Suprapubic skin (tissue), 4 donors: ENCODE measurements at regions not wholly inside any gene's neighbourhood (a gene's known extent, or its start where the extent isn't known, plus 50 kb on each side); places are given as distances from the start of the nearest gene placed in this dataset.

Experiments used
- POLR2A ChIP-seq, 2 donors: fragments of 450-650 bp; IDR thresholded peaks; one replicate each; pipeline ENCODE4 v1.6.1; 2017; ENCODE audit warnings: antibody characterized with exemption in 2 of 2, mild to moderate bottlenecking in 2 of 2, moderate library complexity in 2 of 2
- POLR2AphosphoS5 ChIP-seq, 3 donors: sonication (generic); formaldehyde crosslinking; IDR thresholded peaks; one replicate each; pipeline ENCODE4 v1.6.1; 2017; ENCODE audit warnings: antibody characterized with exemption in 3 of 3
- TF ChIP-seq, protein P1 (sequence below), 2 donors: fragments of 200-600 bp in 1 of 2; fragments of 450-650 bp in 1 of 2; sonication (generic) in 1 of 2; IDR thresholded peaks; one replicate each; pipeline ENCODE4 v1.5.1; 2016 to 2019; ENCODE audit warnings: antibody characterized with exemption in 2 of 2, mild to moderate bottlenecking in 1 of 2, moderate library complexity in 1 of 2

- TF ChIP-seq, protein P1, sequence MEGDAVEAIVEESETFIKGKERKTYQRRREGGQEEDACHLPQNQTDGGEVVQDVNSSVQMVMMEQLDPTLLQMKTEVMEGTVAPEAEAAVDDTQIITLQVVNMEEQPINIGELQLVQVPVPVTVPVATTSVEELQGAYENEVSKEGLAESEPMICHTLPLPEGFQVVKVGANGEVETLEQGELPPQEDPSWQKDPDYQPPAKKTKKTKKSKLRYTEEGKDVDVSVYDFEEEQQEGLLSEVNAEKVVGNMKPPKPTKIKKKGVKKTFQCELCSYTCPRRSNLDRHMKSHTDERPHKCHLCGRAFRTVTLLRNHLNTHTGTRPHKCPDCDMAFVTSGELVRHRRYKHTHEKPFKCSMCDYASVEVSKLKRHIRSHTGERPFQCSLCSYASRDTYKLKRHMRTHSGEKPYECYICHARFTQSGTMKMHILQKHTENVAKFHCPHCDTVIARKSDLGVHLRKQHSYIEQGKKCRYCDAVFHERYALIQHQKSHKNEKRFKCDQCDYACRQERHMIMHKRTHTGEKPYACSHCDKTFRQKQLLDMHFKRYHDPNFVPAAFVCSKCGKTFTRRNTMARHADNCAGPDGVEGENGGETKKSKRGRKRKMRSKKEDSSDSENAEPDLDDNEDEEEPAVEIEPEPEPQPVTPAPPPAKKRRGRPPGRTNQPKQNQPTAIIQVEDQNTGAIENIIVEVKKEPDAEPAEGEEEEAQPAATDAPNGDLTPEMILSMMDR (IDR thresholded peaks at IDR 0.05) = no peak
- TF ChIP-seq POLR2A (IDR thresholded peaks at IDR 0.05) (no peak), POLR2AphosphoS5 (IDR thresholded peaks at IDR 0.05) (no peak)
These were observed 64.3 kb upstream of the RNU6ATAC start for GRCh38 chr9:134228649-134229048.
